ENCODE measurements at regions not wholly inside any gene's neighbourhood (a gene's known extent, or its start where the extent isn't known, plus 50 kb on each side); places are given as distances from the start of the nearest gene placed in this dataset.

DNA sequence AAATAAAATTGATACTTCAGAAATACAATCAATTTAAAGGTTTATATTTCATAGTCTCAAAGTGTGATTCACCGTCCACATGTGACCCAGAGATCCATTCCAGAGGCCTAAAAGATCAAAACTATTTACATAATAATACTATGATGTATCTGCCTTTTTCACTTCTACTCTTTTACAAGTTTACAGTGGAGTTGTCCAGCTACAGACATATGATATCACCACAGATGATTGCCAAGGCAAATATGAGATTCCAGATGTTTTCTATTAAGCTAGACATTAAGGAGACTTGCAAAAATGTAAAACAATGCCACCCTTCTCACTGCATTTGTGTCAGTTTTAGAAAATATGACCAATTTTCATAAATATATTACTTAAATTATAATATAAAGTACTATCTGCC lies 443.7 kb downstream of the GJA1 start:
- TF ChIP-seq, protein P1, sequence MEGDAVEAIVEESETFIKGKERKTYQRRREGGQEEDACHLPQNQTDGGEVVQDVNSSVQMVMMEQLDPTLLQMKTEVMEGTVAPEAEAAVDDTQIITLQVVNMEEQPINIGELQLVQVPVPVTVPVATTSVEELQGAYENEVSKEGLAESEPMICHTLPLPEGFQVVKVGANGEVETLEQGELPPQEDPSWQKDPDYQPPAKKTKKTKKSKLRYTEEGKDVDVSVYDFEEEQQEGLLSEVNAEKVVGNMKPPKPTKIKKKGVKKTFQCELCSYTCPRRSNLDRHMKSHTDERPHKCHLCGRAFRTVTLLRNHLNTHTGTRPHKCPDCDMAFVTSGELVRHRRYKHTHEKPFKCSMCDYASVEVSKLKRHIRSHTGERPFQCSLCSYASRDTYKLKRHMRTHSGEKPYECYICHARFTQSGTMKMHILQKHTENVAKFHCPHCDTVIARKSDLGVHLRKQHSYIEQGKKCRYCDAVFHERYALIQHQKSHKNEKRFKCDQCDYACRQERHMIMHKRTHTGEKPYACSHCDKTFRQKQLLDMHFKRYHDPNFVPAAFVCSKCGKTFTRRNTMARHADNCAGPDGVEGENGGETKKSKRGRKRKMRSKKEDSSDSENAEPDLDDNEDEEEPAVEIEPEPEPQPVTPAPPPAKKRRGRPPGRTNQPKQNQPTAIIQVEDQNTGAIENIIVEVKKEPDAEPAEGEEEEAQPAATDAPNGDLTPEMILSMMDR (IDR thresholded peaks at IDR 0.05; ENCODE audit: control extremely low read depth, extremely low read depth, low read depth, missing control alignments), result no peak
- DNase-seq (ENCODE audit: extremely low spot score), result no peak
- POLR2A ChIA-PET, result no interaction called here
- CTCF ChIA-PET, result interaction anchor here (1.3 kb wide), 1 partner anchor 10 kb away, joined by 4 read pairs; no protein-coding TSS in a partner anchor

- POLR2A ChIA-PET, result no interaction called here
- CTCF ChIA-PET, result interaction anchor here (1.7 kb wide), 1 partner anchor 33 kb away, joined by 3 read pairs; no protein-coding TSS in a partner anchor
- DNase-seq (ENCODE audit: extremely low spot score), result no peak
- TF ChIP-seq, protein P1 (IDR thresholded peaks at IDR 0.05; ENCODE audit: control extremely low read depth, extremely low read depth, low read depth, missing control alignments), result no peak
Observed at GRCh38 chr6:121880831-121881230, 445.4 kb downstream of the GJA1 start.

GRCh38 chr6:121881974-121882667 lies 446.7 kb downstream of the GJA1 start:
- no peak for DNase-seq (ENCODE audit: extremely low spot score)
- ChIA-PET POLR2A (no interaction called here), CTCF (interaction anchor here (1.2 to 1.7 kb wide), 2 partner anchors 32 to 67 kb away, joined by 3 read pairs; no protein-coding TSS in a partner anchor)
- TF ChIP-seq, protein P1 (IDR thresholded peaks at IDR 0.05; ENCODE audit: control extremely low read depth, extremely low read depth, low read depth, missing control alignments), result no peak

DNA sequence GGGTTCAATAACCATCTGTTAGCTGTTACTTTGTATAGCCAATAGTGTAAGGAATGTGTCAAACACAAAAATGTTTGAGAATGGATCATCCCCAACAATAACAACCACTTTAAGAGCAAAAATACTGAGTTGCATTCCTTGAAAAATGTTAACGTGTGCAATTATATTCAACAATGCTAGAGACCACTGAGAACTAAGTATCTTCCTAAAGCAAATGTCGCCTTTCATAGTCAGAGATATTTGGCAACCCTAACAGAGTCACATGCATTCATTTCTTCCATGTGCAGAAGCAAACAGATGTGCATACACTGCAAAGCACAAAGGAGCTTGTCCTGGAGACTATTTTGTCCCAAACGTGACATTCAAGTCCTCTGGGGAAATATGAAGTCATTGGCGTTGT lies 448.6 kb downstream of the GJA1 start:
- CTCF ChIA-PET, result no interaction called here
- TF ChIP-seq, protein P1 (IDR thresholded peaks at IDR 0.05; ENCODE audit: control extremely low read depth, extremely low read depth, low read depth, missing control alignments), result no peak
- POLR2A ChIA-PET, result no interaction called here
- no peak for DNase-seq (ENCODE audit: extremely low spot score)

DNA sequence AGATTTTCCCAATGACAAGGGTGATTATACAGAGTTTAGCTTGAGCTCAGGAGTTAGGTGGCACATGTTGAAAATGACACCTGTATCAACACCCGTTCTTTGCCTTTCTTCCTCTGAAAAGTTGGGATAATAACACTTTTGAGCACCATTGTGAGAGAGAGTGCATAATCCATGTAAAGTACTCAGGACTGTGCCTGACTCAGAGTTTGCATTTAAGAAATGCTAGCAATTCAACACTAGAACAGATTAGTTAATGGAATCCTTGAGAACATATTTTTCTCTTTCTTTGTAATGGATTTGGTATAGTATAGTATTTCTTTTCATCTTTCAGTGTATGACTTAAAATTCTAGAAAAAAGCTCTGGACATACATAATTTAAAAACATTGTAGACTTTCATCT lies 449.2 kb downstream of the GJA1 start:
- TF ChIP-seq, protein P1 (IDR thresholded peaks at IDR 0.05; ENCODE audit: control extremely low read depth, extremely low read depth, low read depth, missing control alignments), result no peak
- ChIA-PET POLR2A (no interaction called here), CTCF (interaction anchor here (1.2 to 1.3 kb wide), 3 partner anchors 14 to 35 kb away, joined by 3 to 4 read pairs (median 3); no protein-coding TSS in a partner anchor)

GRCh38 chr6:121885399-121886152 lies 450.1 kb downstream of the GJA1 start:
- no peak for DNase-seq (ENCODE audit: extremely low spot score)
- TF ChIP-seq, protein P1 (IDR thresholded peaks at IDR 0.05; ENCODE audit: control extremely low read depth, extremely low read depth, low read depth, missing control alignments), result no peak
- ChIA-PET POLR2A (no interaction called here), CTCF (interaction anchor here (1.2 to 1.3 kb wide), 3 partner anchors 15 to 36 kb away, joined by 3 to 4 read pairs (median 3); no protein-coding TSS in a partner anchor)

More for the DNA sequence above, 449.2 kb downstream of the GJA1 start:
- no peak for DNase-seq (ENCODE audit: extremely low spot score)
